Endothelial cell of umbilical vein (primary cell): ENCODE measurements at regions not wholly inside any gene's neighbourhood (a gene's known extent, or its start where the extent isn't known, plus 50 kb on each side); places are given as distances from the start of the nearest gene placed in this dataset.

Experiments used
- CTCF ChIP-seq, 2 donors: IDR thresholded peaks; 1 replicate in 1 of 2; 2 replicates in 1 of 2; pipeline ENCODE4 v1.5.1; 2011; ENCODE audit warnings: low read length in 2 of 2, mild to moderate bottlenecking in 2 of 2, moderate library complexity in 2 of 2, control low read depth in 1 of 2, inconsistent platforms in 1 of 2, low read depth in 1 of 2; ENCODE audit not compliant: insufficient read depth in 1 of 2; ENCODE audit errors: extremely low read depth in 1 of 2
- EZH2 ChIP-seq: IDR thresholded peaks from 2 replicates; pipeline ENCODE4 v1.6.1; 2012; ENCODE audit warnings: borderline replicate concordance, low read depth, mild to moderate bottlenecking, moderate library complexity, low read length, inconsistent platforms; ENCODE audit not compliant: severe bottlenecking
- GATA2 ChIP-seq: IDR thresholded peaks from 2 replicates; pipeline ENCODE4 v1.7.0; 2011; ENCODE audit warnings: low read depth, mild to moderate bottlenecking, moderate library complexity, mixed read lengths, low read length; ENCODE audit not compliant: insufficient read length, insufficient read depth
- MAX ChIP-seq: IDR thresholded peaks from 2 replicates; pipeline ENCODE4 v1.6.1; 2011; ENCODE audit not compliant: insufficient read depth, insufficient read length
- POLR2A ChIP-seq: IDR thresholded peaks from 2 replicates; pipeline ENCODE4 v1.6.1; 2012; ENCODE audit warnings: low read depth, mild to moderate bottlenecking, control low read depth, low read length

GRCh38 chr6:2478200-2478599 lies 232.8 kb upstream of the GMDS start:
- TF ChIP-seq POLR2A (no peak), CTCF (IDR thresholded peaks at IDR 0.05; ENCODE audit: extremely low read depth in 1 of 2, insufficient read depth in 1 of 2, low read depth in 1 of 2, low read length in 2 of 2) (no peak), EZH2 (no peak), GATA2 (no peak), MAX (no peak)
